ENCODE measurements at regions not wholly inside any gene's neighbourhood (a gene's known extent, or its start where the extent isn't known, plus 50 kb on each side); places are given as distances from the start of the nearest gene placed in this dataset.

- DNase-seq (ENCODE audit: low read depth in 2 of 3, low spot score in 1 of 3): no peak
These were observed 112.1 kb upstream of the CDK1 start for GRCh38 chr10:60666221-60666620.

- DNase-seq (ENCODE audit: low read depth in 2 of 3, low spot score in 1 of 3): no peak
These were observed 113.4 kb upstream of the CDK1 start for GRCh38 chr10:60664859-60665258.

GRCh38 chr10:60663850-60664249 lies 114.4 kb upstream of the CDK1 start:
- no peak for DNase-seq (ENCODE audit: low read depth in 2 of 3, low spot score in 1 of 3)

GRCh38 chr10:60662917-60663614 lies 115.2 kb upstream of the CDK1 start:
- no peak for DNase-seq (ENCODE audit: low read depth in 2 of 3, low spot score in 1 of 3)

GRCh38 chr10:60661637-60662036 lies 116.6 kb upstream of the CDK1 start:
- DNase-seq (ENCODE audit: low read depth in 2 of 3, low spot score in 1 of 3): no peak

- no peak for DNase-seq (ENCODE audit: low read depth in 2 of 3, low spot score in 1 of 3)
These were observed 117.7 kb upstream of the CDK1 start for GRCh38 chr10:60660625-60661024.

- no peak for DNase-seq (ENCODE audit: low read depth in 2 of 3, low spot score in 1 of 3)
These were observed 123.3 kb upstream of the CDK1 start for GRCh38 chr10:60654813-60655464.

- no peak for DNase-seq (ENCODE audit: low read depth in 2 of 3, low spot score in 1 of 3)
These were observed 125.7 kb upstream of the CDK1 start for GRCh38 chr10:60652628-60653027.

GRCh38 chr10:60650378-60650800 lies 127.9 kb upstream of the CDK1 start:
- DNase-seq (ENCODE audit: low read depth in 2 of 3, low spot score in 1 of 3): no peak

- DNase-seq (ENCODE audit: low read depth in 2 of 3, low spot score in 1 of 3): no peak
These were observed 128.5 kb upstream of the CDK1 start for GRCh38 chr10:60649485-60650377.

GRCh38 chr10:60648761-60649160 lies 129.5 kb upstream of the CDK1 start:
- no peak for DNase-seq (ENCODE audit: low read depth in 2 of 3, low spot score in 1 of 3)

GRCh38 chr10:60646966-60647796 lies 131.1 kb upstream of the CDK1 start:
- peak in 2 of 3 donors; percentile 20 to 81 for DNase-seq (ENCODE audit: low read depth in 2 of 3, low spot score in 1 of 3)

GRCh38 chr10:60645980-60646379 lies 132.3 kb upstream of the CDK1 start:
- DNase-seq (ENCODE audit: low read depth in 2 of 3, low spot score in 1 of 3): no peak

- DNase-seq (ENCODE audit: low read depth in 2 of 3, low spot score in 1 of 3): no peak
These were observed 133.7 kb upstream of the CDK1 start for GRCh38 chr10:60644436-60645130.

GRCh38 chr10:60643874-60644273 lies 134.4 kb upstream of the CDK1 start:
- DNase-seq (ENCODE audit: low read depth in 2 of 3, low spot score in 1 of 3): no peak

GRCh38 chr10:60629332-60629731 lies 148.9 kb upstream of the CDK1 start:
- no peak for DNase-seq (ENCODE audit: low read depth in 2 of 3, low spot score in 1 of 3)

GRCh38 chr10:60627778-60628748 lies 150.2 kb upstream of the CDK1 start:
- DNase-seq (ENCODE audit: low read depth in 2 of 3, low spot score in 1 of 3): no peak

- no peak for DNase-seq (ENCODE audit: low read depth in 2 of 3, low spot score in 1 of 3)
These were observed 152.2 kb upstream of the CDK1 start for GRCh38 chr10:60626037-60626436.

GRCh38 chr10:60623627-60624026 lies 154.7 kb upstream of the CDK1 start:
- no peak for DNase-seq (ENCODE audit: low read depth in 2 of 3, low spot score in 1 of 3)
